ENCODE measurements at regions not wholly inside any gene's neighbourhood (a gene's known extent, or its start where the extent isn't known, plus 50 kb on each side); places are given as distances from the start of the nearest gene placed in this dataset.

- Histone ChIP-seq H2BK12ac (ENCODE audit: low read depth, low read length) (no peak overlapping the region), H3K4me3 (ENCODE audit: extremely low read depth in 1 of 4, insufficient read depth in 2 of 4, low read depth in 3 of 4, low read length in 4 of 4) (no peak overlapping the region), H3K79me1 (ENCODE audit: low read depth, low read length) (no peaks in the 10 kb centered on the region), H3K4me2 (ENCODE audit: insufficient read depth in 1 of 2, low read depth in 2 of 2, low read length in 2 of 2) (no peak overlapping the region), H3K14ac (ENCODE audit: insufficient read length) (no peak overlapping the region), H2BK5ac (ENCODE audit: low read depth, low read length) (no peak overlapping the region), H3K27ac (ENCODE audit: low read depth, low read length) (no peak overlapping the region), H3K9me3 (ENCODE audit: insufficient read depth in 2 of 2, low read depth in 1 of 2, low read length in 1 of 2) (no peaks in the 10 kb centered on the region), H2BK120ac (replicated peaks; ENCODE audit: low read depth, low read length) (no peak overlapping the region), H2AFZ (ENCODE audit: low read length) (no peak overlapping the region), H3K27me3 (replicated peaks in 1 of 4; ENCODE audit: control insufficient read depth in 3 of 4, extremely low read depth in 1 of 4, insufficient read depth in 3 of 4, low read length in 3 of 4) (no peaks in the 10 kb centered on the region), H3K36me3 (ENCODE audit: control insufficient read depth in 2 of 4, insufficient read depth in 4 of 4, low read length in 3 of 4) (no peaks in the 10 kb centered on the region), H3K9ac (replicated peaks in 1 of 4; ENCODE audit: extremely low read depth in 1 of 4, low read depth in 3 of 4, low read length in 3 of 4) (no peak overlapping the region), H3K4ac (replicated peaks; ENCODE audit: insufficient read length, low read depth, low read length) (no peak overlapping the region), H2BK15ac (ENCODE audit: low read length) (no peak overlapping the region), H3K18ac (ENCODE audit: extremely low read depth, low read length) (no peak overlapping the region), H3K4me1 (replicated peaks in 1 of 4; ENCODE audit: control insufficient read depth in 3 of 4, insufficient read depth in 4 of 4, low read length in 3 of 4) (no peaks in the 10 kb centered on the region), H3K56ac (replicated peaks; ENCODE audit: insufficient read length, low read depth, low read length) (no peak overlapping the region), H4K20me1 (replicated peaks in 1 of 2; ENCODE audit: control insufficient read depth in 1 of 2, insufficient read depth in 2 of 2, low read length in 2 of 2) (no peaks in the 10 kb centered on the region), H3K23ac (ENCODE audit: insufficient read length) (no peak overlapping the region), H2AK5ac (ENCODE audit: low read depth, low read length) (no peak overlapping the region), H3K23me2 (ENCODE audit: low read depth, low read length) (no peaks in the 10 kb centered on the region), H3K79me2 (ENCODE audit: control insufficient read depth in 1 of 2, insufficient read depth in 2 of 2, low read length in 2 of 2) (no peaks in the 10 kb centered on the region), H4K8ac (ENCODE audit: extremely low read depth, insufficient read depth, low read length) (no peak overlapping the region), H4K5ac (ENCODE audit: insufficient read length, low read depth, low read length) (no peak overlapping the region), H2BK20ac (ENCODE audit: low read length) (no peak overlapping the region), H4K91ac (replicated peaks; ENCODE audit: insufficient read length, low read length) (no peak overlapping the region)
- ChIA-PET POLR2A (ENCODE audit: partially characterized antibody) (no interaction called here), CTCF (ENCODE audit: partially characterized antibody) (no interaction called here)
- DNase-seq (ENCODE audit: low read depth in 1 of 2, low spot score in 2 of 2), result no peak
- 87% methylated on average over 2 of the region's 2 CpGs; no CpG with 5 or more reads in 1 of the 2 experiments for WGBS, 2 experiments (ENCODE audit: extremely low coverage in 1 of 2, insufficient coverage in 1 of 2, insufficient read length in 1 of 2, insufficient replicate concordance in 2 of 2, low coverage in 1 of 2, low lambda C conversion rate in 2 of 2, missing lambda C conversion rate in 1 of 2)
- no peak for FAIRE-seq
- no peak for TF ChIP-seq PHF8 (conservative IDR thresholded peaks at IDR 0.05; ENCODE audit: low read depth, low read length)
- TF ChIP-seq KDM1A (IDR thresholded peaks at IDR 0.05; ENCODE audit: borderline replicate concordance, low read length), result no peak
- TF ChIP-seq BRCA1 (IDR thresholded peaks at IDR 0.05; ENCODE audit: low read depth, low read length), result no peak
- TF ChIP-seq HDAC6 (IDR thresholded peaks at IDR 0.05; ENCODE audit: low read depth, low read length), result no peak
- no peak for TF ChIP-seq SP1 (IDR thresholded peaks at IDR 0.05; ENCODE audit: low read depth, low read length)
- TF ChIP-seq TEAD4 (IDR thresholded peaks at IDR 0.05; ENCODE audit: low read depth, low read length), result no peak
- TF ChIP-seq CTCF (IDR thresholded peaks at IDR 0.05; ENCODE audit: control extremely low read depth in 1 of 3, insufficient read depth in 1 of 3, low read depth in 1 of 3, low read length in 3 of 3), result no peak
- TF ChIP-seq CREB1 (IDR thresholded peaks at IDR 0.05), result no peak
- no peak for TF ChIP-seq CHD2 (IDR thresholded peaks at IDR 0.05; ENCODE audit: low read length)
- TF ChIP-seq RFX5 (IDR thresholded peaks at IDR 0.05; ENCODE audit: borderline replicate concordance, low read depth, low read length), result no peak
- no peak for TF ChIP-seq GTF2F1 (IDR thresholded peaks at IDR 0.05; ENCODE audit: borderline replicate concordance, low read depth, low read length)
- TF ChIP-seq USF2 (IDR thresholded peaks at IDR 0.05; ENCODE audit: low read length), result no peak
- no peak for TF ChIP-seq KDM4A (IDR thresholded peaks at IDR 0.05; ENCODE audit: low read depth, low read length, severe bottlenecking)
Observed at GRCh38 chr2:154961676-154962075, 263.2 kb downstream of the KCNJ3 start.

Data from H1 (cell line).